ENCODE measurements at regions not wholly inside any gene's neighbourhood (a gene's known extent, or its start where the extent isn't known, plus 50 kb on each side); places are given as distances from the start of the nearest gene placed in this dataset.

- in situ Hi-C loops (cut with MboI; ENCODE audit: low pct_ligation_motif_present in 1 of 4, low pct_unique_long_range_greater_than_20kb in 1 of 4, low sequenced_read_pairs in 3 of 4): loop anchor here (25.0 kb wide), 4 partner anchors 520 to 1095 kb away; partner anchors contain the start of gene MRPL39 (in 3 of the 4)
- WGBS, 2 donors (ENCODE audit: low coverage in 1 of 2): 63 to 82% methylated on average over 2 of the region's 2 CpGs
- H3K36me3 ChIP-seq: no peaks in the 10 kb centered on the region
- H3K4me3 ChIP-seq: no peak overlapping the region
- no peak overlapping the region for H3K27ac ChIP-seq
- no peak for DNase-seq
- H3K9me3 ChIP-seq: no peaks in the 10 kb centered on the region
- no peaks in the 10 kb centered on the region for H3K4me1 ChIP-seq
- no peak for TF ChIP-seq EP300 (IDR thresholded peaks at IDR 0.05; ENCODE audit: low read depth)
- TF ChIP-seq POLR2AphosphoS5 (IDR thresholded peaks at IDR 0.05): no peak
- no peak for TF ChIP-seq POLR2A (IDR thresholded peaks at IDR 0.05)
- no peak for TF ChIP-seq CTCF (IDR thresholded peaks at IDR 0.05)
- intact Hi-C loops (cut with DNase I; ENCODE audit: low total_unique reads): no loop called here
- no peaks in the 10 kb centered on the region for H3K27me3 ChIP-seq
Observed at GRCh38 chr21:26707246-26707645, 134.2 kb upstream of the CYYR1 start.

- Histone ChIP-seq H3K4me1 (no peaks in the 10 kb centered on the region), H3K36me3 (no peaks in the 10 kb centered on the region), H3K4me3 (no peak overlapping the region), H3K9me3 (no peaks in the 10 kb centered on the region), H3K27ac (no peak overlapping the region), H3K27me3 (no peaks in the 10 kb centered on the region)
- TF ChIP-seq POLR2A (IDR thresholded peaks at IDR 0.05) (no peak), EP300 (IDR thresholded peaks at IDR 0.05; ENCODE audit: low read depth) (no peak), CTCF (IDR thresholded peaks at IDR 0.05) (no peak), POLR2AphosphoS5 (IDR thresholded peaks at IDR 0.05) (no peak)
- intact Hi-C loops (cut with DNase I; ENCODE audit: low total_unique reads): no loop called here
- no peak for DNase-seq
- in situ Hi-C loops (cut with MboI; ENCODE audit: low pct_ligation_motif_present in 1 of 4, low pct_unique_long_range_greater_than_20kb in 1 of 4, low sequenced_read_pairs in 3 of 4): no loop called here
- 83 to 87% methylated on average over 2 to 3 of the region's 3 CpGs for WGBS, 2 donors (ENCODE audit: low coverage in 1 of 2)
Observed at GRCh38 chr21:26698416-26698815, 125.3 kb upstream of the CYYR1 start.

- DNase-seq: no peak
- H3K9me3 ChIP-seq: peaks cover 0 to 11% of the 10 kb centered on the region in 2 donors
- H3K36me3 ChIP-seq: no peaks in the 10 kb centered on the region
- in situ Hi-C loops (cut with MboI; ENCODE audit: low pct_ligation_motif_present in 1 of 4, low pct_unique_long_range_greater_than_20kb in 1 of 4, low sequenced_read_pairs in 3 of 4): no loop called here
- no peak for TF ChIP-seq CTCF (IDR thresholded peaks at IDR 0.05)
- no peak for TF ChIP-seq EP300 (IDR thresholded peaks at IDR 0.05; ENCODE audit: low read depth)
- TF ChIP-seq POLR2A (IDR thresholded peaks at IDR 0.05): no peak
- WGBS, 2 donors (ENCODE audit: low coverage in 1 of 2): 51 to 77% methylated on average over 2 of the region's 2 CpGs
- no peak overlapping the region for H3K27ac ChIP-seq
- H3K4me3 ChIP-seq: no peak overlapping the region
- H3K27me3 ChIP-seq: no peaks in the 10 kb centered on the region
- no peaks in the 10 kb centered on the region for H3K4me1 ChIP-seq
- intact Hi-C loops (cut with DNase I; ENCODE audit: low total_unique reads): no loop called here
Observed at GRCh38 chr21:26691416-26691815, 118.3 kb upstream of the CYYR1 start.

- peaks cover 0 to 11% of the 10 kb centered on the region in 2 donors for H3K9me3 ChIP-seq
- no peak for TF ChIP-seq POLR2A (IDR thresholded peaks at IDR 0.05)
- no peak for TF ChIP-seq CTCF (IDR thresholded peaks at IDR 0.05)
- TF ChIP-seq POLR2AphosphoS5 (IDR thresholded peaks at IDR 0.05): no peak
- no peak for TF ChIP-seq EP300 (IDR thresholded peaks at IDR 0.05; ENCODE audit: low read depth)
- no peaks in the 10 kb centered on the region for H3K36me3 ChIP-seq
- in situ Hi-C loops (cut with MboI; ENCODE audit: low pct_ligation_motif_present in 1 of 4, low pct_unique_long_range_greater_than_20kb in 1 of 4, low sequenced_read_pairs in 3 of 4) (no loop called here), intact Hi-C loops (cut with DNase I; ENCODE audit: low total_unique reads) (no loop called here)
- H3K27ac ChIP-seq: no peak overlapping the region
- H3K27me3 ChIP-seq: no peaks in the 10 kb centered on the region
- no peak for DNase-seq
- no peak overlapping the region for H3K4me3 ChIP-seq
- 86% methylated on average over 6 of the region's 6 CpGs for WGBS, 2 donors (ENCODE audit: low coverage in 1 of 2)
- H3K4me1 ChIP-seq: no peaks in the 10 kb centered on the region
Observed at GRCh38 chr21:26686705-26687104, 113.6 kb upstream of the CYYR1 start.

Data from transverse colon (tissue), 4 donors.